HG03175 (cell line): ENCODE measurements at regions not wholly inside any gene's neighbourhood (a gene's known extent, or its start where the extent isn't known, plus 50 kb on each side); places are given as distances from the start of the nearest gene placed in this dataset.

Experiments
- ATAC-seq: cut with Tn5 transposase; IDR thresholded peaks from one replicate; pipeline ENCODE4 v1.9.1; 2021; ENCODE audit warnings: mild to moderate bottlenecking, moderate library complexity; ENCODE audit not compliant: unreplicated experiment

DNA sequence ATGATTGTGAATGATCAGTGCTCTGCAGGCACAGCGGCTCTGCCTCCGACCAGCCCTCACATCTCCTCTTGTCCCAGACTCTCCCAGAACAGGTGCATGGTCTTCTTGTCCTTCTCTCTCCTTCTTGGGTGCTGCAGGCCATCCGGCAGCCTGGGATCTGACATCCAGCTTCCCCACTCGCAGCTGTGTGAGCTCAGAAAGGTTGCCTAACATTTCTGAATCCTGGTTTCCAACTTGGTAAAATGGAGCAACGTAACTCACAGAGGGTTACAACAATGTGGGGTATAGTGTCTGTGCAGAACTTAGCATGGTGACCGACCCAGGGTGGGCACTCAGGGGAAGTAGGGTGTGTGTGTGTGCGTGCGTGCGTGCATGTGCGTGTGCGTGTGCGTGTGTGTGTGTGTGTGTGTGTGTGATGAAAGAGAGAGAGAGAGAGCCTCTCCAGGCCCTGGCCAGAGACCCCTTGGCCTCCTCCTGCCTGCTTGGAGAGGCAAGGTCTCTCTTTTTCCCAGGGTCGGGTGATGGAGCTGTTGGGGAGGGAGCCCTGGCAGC is 110.1 kb downstream of the SNX5 start:
- ATAC-seq = no peak

DNA sequence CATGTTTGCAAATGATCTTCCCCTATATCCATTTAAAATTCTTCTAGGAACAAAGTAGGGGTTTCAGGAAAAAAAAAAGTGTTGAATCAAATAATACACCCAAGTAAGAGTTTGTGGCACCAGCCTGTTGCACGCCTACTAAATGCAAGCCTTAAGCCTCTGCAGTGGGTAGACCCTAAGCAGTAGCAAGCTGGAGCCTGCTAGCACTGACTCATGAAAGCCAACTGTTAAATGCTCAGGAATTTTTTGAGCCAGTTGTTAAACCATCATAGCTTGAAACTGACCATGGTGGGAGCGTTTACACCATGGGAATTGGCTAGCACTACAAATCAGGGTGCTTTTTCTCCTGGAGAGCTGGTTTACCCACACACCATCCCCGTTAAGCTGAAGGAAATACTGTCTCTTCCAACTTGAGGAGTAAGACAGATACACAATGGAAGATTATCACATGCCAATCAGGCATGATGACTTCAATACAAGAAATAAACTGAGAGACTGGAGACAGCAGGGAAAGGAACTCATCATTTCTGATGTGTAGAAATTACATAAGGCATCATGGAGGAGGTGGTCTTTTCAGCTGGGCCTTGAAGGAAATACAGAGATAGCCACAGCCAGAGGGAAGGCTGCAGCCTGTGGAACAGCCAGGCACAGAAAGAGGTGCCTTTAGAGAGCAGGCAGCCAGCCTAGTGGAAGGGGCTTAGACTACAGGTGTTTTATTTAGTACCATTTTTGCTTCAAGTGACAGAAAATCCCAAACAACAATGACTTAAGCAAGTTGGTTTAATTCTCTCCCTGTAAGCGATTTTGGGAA is 110.8 kb downstream of the SNX5 start:
- no peak for ATAC-seq

DNA sequence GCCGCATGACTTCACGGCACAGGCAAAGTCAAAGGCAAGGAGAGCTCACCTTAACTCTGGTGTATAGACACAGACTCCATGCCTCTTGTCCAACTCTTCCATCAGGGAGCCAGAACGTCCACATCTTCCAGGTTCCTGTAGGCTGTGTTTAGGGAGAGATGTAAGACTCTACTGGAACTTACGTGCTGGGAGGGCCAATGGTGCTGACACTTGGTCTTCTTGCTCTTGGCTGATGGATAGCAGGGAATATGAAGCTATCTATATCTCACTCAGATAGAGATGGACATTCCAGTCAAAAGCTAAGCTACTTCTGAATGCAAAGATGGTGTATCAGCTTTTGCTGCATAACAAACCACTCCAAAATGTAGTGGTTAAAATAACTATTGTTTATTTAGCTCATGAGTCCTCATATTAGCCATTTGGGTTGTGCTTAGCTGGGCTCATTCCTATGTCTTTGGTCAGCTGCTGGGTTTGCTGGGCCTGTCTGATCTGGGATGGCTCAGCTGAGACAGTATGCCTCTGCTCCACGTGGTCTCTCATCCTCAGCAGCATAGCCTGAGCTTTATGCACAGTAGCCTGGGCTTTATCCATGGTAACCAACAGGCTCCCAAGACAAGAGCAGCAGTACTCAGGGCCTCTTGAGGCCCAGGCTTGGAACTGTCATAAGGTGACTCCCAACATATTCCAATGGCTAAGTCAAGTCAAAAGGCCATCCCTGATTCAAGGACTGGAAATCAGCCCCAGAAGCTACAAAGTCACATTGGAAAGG is 111.6 kb downstream of the SNX5 start:
- ATAC-seq = no peak

DNA sequence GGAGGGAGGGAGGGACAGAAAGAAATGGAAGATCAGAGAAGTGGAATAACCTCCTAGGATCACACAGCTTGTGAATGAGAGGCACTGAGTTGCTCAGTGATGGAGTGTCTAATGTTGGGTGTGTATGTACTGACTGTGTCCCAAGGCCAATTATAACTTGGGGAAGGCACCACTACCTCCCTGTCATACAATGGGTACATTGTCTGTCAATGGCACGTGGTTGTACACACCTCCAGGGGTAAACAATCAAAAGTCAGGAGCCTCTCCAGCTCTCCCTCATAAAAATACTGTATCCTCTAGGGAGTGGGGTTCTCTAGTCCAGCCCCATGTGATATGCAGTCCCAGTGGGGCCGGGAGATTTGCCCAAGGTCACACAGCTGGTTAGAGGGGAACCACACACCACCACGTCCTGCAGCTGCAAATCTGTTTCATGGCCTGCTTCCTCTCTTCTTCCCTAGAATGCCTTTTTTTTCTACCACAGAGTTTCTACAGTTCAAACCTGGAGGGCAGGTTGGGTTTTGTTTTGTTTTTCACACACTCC is 112.5 kb downstream of the SNX5 start:
- peak; percentile 70 for ATAC-seq

DNA sequence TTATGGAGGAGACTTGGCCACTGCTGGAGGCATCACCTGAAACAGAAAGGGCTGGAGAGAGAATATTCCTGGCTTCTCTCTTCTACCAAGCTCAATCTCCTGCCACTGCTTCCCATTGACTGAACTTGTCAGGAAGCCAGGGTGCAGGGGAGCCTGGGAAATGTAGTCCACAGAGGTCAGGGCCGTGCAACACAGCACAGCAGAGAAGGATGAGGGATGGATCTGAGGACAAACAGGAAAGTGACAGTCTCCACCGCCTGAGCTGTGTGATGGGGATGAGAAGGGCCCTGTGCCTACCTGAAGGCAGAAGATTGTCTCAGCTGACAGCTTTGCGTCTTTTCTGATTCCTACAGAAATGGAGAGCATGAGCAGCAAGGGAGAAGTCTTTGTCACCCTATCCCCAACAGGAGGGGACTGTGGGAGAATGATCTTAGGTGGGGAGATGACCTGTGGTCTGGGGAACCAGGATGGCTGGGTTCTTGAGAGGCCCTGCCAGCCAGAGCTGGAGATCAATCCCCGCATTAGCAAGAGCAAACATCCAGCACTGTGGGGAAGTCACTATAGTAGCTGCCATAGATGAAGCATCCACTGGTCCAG is 114.2 kb downstream of the SNX5 start:
- no peak for ATAC-seq

DNA sequence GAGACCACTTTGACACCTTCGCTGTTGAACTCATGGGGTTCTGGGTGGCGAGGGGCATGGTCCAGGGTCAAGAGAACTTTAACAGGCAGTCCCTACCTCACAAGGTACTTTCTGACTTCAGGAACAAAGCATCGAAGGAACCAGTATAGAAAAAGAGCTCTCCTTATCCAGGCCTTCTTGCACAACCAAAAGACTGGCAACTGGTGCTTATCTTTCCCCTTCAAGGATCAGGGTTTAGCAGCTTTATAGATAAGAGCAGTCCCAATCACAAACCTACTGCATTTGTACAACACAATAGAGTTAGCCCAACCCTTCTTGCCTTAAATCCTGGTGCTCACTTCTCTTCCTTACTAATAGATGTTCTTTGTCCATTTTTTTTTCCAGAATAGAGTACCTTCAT is 116.3 kb downstream of the SNX5 start:
- ATAC-seq = no peak

DNA sequence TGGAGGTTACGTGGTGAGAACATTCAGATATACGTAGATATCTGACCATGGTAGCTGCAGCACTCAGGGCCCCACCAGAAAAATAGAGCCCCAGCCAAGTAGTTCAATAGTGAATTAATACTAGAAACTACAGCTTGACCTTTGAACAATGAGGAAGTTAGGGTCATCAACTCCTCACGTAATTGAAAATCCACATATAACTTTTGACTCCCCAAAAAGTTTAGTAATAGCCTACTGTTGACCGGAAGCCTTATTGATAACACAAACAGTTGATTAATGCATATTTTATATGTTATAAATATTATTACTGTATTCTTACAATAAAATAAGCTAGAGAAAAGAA is 117.9 kb downstream of the SNX5 start:
- no peak for ATAC-seq

DNA sequence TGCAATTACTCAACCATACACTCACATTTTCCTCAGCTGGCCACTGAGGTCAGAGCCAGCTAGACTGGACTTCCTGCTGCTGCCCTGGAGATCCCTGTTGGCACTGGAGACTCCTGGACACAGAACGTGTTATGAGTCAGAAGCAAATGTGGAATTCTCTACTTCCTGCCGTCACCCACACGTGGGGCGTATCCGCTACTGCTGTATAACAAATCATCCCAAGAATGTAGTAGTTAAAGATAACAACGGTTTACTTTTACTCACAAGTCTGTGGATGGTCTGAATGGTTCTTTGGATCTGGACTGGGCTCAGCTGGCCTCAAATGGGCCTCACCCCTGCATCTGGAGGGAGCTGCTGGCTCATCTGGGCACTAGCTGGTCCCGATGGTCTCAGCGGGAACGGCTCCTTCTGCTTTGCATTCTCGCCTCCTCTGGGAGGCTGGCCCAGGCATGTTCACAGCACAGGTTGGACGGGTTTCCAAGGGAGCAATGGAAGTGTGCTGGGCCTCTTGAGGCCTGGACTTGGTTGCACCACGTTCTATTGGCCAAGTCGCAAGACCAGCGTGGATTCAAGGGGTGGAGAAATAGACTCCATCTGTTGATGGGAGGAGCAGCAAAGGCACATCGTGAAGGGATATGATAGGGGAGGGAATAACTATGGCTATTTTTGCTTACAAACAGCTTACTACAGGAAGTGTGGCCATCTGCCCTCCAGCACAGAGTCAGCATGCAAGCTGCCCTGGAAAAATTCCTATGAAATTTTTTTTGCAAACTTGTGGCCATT is 118.5 kb downstream of the SNX5 start:
- no peak for ATAC-seq

DNA sequence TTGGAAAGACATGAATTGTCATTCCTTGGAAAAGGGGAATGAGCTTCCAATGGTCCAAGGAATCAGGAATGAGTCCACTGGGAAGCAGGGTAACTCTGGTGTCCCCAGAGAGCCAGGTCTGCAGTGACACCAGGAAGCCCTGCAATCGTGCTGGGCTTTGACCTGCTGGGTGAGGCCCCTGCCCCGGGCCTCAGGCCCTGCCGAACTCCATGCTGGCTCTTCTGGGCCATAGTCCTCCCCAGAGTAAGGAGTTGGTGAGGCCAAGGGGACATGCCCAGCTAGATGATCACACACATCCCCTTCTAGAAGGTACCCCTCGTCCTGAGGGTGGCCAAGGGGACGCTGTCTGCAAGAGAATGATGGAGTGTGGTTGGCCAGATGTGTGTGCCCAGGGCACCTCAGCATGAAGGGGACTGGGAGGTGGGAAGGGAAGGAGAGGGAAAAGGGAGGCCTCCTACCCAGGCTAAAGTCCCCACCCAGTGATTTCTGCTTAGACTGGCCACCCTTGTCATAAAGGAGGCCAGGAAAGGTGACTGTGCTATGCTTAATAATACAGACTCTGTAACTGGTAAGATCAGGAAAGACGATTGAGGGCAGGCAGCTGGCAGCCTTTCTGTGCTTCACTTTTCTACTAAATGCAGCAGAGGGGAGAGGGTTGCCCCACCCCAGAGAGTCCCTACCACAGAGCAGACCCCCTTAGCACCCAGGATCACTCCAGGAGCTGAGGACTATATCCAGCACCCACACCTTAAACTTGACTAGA is 119.3 kb downstream of the SNX5 start:
- ATAC-seq = no peak

DNA sequence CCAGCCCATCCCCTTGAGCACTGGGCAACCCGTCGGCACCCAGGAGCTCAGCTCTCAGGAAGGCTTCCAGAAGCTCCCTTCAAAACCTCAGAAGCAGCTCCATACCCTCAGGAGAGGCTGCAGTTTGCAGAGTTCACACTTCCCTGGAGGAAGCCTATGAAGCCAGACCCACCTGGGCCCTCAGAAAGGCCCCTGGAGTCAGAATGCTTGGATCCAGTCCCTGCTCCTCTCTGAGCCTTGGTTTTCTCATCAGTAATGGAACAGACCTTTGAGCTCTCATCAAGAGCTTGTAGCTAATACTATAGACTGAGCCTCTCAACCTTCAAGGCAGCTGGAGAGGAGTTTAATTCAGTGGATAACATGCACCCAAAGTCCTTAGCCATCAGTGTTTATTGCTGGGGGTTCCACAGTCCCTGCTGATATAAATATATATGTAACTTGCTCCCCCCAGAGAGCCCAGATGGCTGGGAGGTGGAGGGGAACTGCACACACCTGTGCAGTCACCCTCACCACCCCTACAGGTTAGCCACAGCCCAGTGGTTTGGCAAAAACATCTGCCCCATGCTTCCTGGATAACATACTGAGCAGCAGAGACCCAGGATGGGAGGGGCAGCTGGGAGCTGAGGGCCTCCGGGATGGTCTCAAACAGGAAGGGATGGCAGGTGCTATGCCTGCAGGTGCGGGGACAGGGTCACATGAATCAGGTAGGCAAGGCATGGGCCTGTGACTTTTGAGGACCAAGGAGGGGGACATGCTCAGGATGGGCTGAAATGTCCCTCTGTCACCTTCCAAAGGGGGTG is 120.1 kb downstream of the SNX5 start:
- no peak for ATAC-seq

DNA sequence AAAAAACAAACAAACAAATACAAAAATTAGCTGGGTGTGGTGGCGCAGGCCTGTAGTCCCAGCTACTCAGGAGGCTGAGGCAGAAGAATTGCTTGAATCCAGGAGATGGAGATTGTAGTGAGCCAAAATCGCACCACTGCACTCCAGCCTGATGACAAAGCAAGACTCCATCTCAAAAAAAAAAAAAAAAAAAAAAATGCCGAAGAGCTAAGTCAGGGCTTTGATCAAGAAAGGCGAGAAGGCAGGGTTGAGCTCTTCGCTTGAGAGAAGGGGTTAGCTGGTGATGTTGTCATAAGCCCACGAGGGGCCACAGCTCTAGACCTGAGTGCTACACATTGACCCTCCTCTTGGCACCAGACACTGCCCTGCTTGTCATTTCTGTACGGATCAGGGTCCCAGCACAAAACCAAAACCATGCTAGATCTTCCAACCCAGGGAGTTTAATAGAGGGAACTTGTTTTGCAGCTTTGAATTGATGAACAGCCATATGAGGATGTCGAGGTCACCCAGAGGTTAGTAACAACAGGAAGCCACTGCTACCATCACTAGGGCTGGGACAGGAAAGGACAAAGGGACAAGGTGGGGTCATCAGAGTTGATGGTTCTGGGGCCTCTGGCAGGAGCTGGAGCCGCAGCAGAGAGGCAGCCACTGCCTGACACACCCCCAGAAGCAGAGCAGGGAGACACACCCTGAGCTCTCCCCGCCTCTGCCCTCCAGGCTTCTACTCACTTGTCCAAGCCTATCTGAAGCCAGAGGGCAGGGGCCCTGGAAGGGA is 122.7 kb downstream of the SNX5 start:
- peak; percentile 73 for ATAC-seq

DNA sequence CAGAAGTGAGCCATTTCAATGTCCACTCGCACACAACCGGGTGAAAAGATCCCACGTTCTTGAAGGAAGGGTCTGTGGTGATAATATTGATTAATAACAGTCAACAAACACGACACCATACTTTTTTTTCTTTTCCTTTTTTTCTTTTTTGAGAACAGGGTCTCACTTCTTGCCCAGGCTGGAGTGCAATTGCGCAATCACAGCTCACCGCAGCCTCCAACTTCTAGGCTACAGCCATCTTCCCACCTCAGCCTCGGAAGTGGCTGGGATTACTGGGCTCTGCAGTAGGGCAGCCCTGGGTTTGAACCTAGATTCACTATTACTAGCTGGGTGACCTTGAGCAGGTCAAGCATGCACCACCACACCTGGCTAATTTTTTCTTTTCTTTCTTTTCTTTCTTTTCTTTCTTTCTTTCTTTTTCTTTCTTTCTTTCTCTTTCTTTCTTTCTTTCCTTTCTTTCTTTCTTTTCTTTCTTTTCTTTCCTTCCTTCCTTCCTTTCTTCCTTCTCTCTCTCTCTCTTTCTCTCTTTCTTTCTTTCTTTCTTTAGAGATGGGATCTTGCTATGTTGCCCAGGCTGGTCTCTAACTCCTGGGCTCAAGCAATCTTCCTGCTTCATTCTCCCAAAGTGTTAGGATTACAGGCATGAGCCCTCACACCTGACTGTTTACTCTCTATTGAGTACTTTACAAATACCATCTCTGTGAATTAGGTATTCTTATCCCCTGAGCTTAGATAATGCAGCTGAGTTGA is 123.9 kb downstream of the SNX5 start:
- ATAC-seq = no peak

DNA sequence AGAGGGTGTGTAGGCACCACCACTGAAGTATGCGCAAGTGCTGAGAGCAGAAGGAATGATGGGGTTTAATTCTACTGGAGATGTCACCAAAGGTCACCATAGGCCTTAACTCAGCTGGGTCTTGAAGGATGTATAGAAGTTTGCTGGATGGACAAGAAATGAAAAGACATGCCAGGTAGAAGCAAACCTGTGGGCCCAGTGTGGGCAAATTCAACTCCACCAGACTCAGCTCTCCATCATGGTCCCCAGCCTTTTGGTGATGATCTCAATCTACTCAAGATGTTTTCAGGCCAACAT is 124.5 kb downstream of the SNX5 start:
- no peak for ATAC-seq

DNA sequence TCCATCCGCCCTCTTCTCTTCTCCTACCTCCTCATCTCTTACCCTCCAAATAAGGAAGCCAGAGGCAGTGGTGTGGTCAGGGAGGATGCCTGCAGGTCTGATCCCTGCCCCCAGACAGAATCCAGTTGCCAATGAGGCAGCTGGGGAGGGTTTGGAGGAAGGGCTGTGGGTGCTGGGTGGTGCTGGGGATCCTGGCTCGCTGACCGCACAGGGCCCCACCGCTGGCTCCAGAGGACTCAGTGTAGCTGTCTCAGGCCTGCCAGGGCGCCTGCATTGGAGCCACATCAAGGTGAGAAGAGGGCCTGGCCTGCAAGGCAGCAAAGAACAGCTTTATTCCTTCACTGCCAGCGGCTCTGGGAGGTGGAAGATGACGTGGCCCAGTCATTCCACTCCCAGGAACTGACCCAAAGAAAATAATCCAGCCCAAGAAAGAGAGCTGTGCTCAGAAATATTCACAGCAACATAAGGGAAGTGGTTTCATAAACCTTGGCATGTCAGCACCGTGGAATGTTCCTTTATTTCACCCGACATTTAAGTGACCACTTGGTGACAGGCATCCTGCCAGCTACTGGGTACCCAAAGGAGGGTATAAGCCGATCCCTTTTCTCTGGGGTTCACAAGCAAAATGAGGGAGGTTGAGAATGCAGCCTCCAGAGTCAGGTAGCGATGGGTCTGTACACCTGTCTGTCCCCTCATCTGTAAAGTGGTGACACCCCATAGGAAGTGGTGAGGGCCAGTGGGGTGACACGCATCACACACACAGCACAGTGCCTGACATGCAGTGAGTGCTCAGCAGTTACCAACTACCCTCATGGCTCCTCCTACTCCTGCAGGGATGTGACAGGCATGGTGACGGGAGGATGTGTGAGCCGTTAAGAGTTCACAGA is 125.1 kb downstream of the SNX5 start:
- peak; percentile 53 for ATAC-seq

DNA sequence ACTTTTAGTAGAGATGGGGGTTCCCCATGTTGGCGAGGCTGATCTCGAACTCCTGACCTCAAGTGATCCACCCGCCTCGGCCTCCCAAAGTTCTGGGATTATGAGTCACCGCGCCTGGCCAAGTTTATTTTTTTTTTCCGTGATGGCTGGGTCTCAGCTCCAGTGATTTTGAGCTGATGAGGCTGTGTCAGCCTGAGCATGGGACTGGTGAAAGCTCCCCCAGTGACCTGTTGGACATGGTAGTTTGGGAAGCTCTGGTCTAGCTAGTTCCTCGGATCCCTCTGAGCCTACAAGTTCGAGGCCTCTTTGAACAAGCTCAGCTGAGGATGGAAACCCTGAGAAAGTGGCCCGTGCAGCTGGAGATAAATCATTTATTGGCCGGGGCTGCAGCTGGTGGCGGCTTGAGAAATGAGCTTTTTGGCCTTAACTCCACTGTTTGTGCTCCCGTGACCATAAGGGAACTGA is 126.8 kb downstream of the SNX5 start:
- no peak for ATAC-seq

DNA sequence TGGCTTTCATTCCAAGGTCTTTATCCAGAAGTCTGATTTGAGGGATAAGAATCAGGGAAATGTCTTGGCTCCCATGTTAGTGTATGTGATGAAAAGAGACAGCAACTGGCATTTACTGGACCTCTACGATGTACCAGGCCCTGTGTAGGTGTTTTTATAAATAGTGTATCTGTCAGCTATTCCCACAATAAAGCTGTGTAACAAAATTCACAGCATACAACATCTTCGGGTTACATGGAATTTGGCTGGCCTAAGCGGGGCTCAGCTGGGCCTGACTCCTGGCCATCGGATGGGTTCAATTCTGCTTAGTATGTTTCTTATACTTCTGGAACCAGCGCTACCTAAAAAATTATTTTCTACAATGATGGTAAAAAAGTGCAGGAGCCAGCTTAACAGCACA is 128.2 kb downstream of the SNX5 start:
- ATAC-seq = no peak

DNA sequence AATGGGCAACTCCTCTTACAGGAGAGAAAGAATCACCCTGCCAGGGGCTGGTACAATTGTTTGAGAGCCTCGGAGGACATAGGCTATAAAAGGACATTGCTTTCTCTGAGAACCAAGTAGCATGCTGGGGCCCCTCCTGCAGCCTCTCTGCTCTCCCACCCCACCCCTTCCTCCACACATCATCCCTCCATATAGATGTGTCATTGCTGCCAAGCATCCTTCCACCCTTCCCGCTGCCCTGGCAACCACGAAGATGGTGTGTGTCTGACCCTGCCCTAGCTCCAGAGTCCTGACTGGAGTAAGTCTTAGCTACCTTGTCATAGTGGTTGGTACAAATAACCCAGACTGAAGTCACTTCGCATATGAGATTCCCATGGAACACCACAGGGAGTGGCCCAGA is 129.7 kb downstream of the SNX5 start:
- no peak for ATAC-seq
